ES-I3 (cell line): ENCODE measurements at regions not wholly inside any gene's neighbourhood (a gene's known extent, or its start where the extent isn't known, plus 50 kb on each side); places are given as distances from the start of the nearest gene placed in this dataset.

Source experiments
- H3K36me3 ChIP-seq: 2 replicates; pipeline ENCODE4 v1.6.1; 2013; ENCODE audit warnings: mild to moderate bottlenecking, low read length, control low read depth, moderate library complexity; ENCODE audit not compliant: insufficient read depth
- H3K4me1 ChIP-seq: 2 replicates; pipeline ENCODE4 v1.6.1; 2013; ENCODE audit warnings: mild to moderate bottlenecking, control low read depth, low read length; ENCODE audit not compliant: insufficient read depth
- H3K9ac ChIP-seq: 2 replicates; pipeline ENCODE4 v1.6.1; 2013; ENCODE audit warnings: low read depth, mild to moderate bottlenecking, low read length, moderate library complexity
- H3K9me3 ChIP-seq: 2 replicates; pipeline ENCODE4 v1.6.1; 2013; ENCODE audit warnings: mild to moderate bottlenecking, low read length, moderate library complexity; ENCODE audit not compliant: control insufficient read depth, insufficient read depth

GRCh38 chr13:33739254-33739653, 78.7 kb upstream of the RFC3 start:
- no peak overlapping the region for H3K9ac ChIP-seq

GRCh38 chr13:33740134-33740538, 77.8 kb upstream of the RFC3 start:
- no peaks in the 10 kb centered on the region for H3K9me3 ChIP-seq
- no peaks in the 10 kb centered on the region for H3K36me3 ChIP-seq
- no peak overlapping the region for H3K9ac ChIP-seq
- H3K4me1 ChIP-seq, result no peaks in the 10 kb centered on the region

More at GRCh38 chr13:33739254-33739653, 78.7 kb upstream of the RFC3 start:
- no peaks in the 10 kb centered on the region for H3K36me3 ChIP-seq
- H3K9me3 ChIP-seq, result no peaks in the 10 kb centered on the region
- H3K4me1 ChIP-seq, result no peaks in the 10 kb centered on the region

GRCh38 chr13:33742321-33742720, 75.6 kb upstream of the RFC3 start:
- Histone ChIP-seq H3K9me3 (no peaks in the 10 kb centered on the region), H3K4me1 (no peaks in the 10 kb centered on the region), H3K9ac (no peak overlapping the region), H3K36me3 (no peaks in the 10 kb centered on the region)

GRCh38 chr13:33743438-33744368, 74.2 kb upstream of the RFC3 start:
- Histone ChIP-seq H3K4me1 (no peaks in the 10 kb centered on the region), H3K36me3 (no peaks in the 10 kb centered on the region), H3K9me3 (no peaks in the 10 kb centered on the region), H3K9ac (no peak overlapping the region)

- H3K9ac ChIP-seq, result no peak overlapping the region
- H3K36me3 ChIP-seq, result no peaks in the 10 kb centered on the region
- no peaks in the 10 kb centered on the region for H3K4me1 ChIP-seq
- H3K9me3 ChIP-seq, result no peaks in the 10 kb centered on the region
Observed at GRCh38 chr13:33744589-33745369, 73.2 kb upstream of the RFC3 start.

- Histone ChIP-seq H3K36me3 (no peaks in the 10 kb centered on the region), H3K9me3 (no peaks in the 10 kb centered on the region), H3K4me1 (no peaks in the 10 kb centered on the region), H3K9ac (no peak overlapping the region)
Observed at GRCh38 chr13:33745370-33746324, 72.3 kb upstream of the RFC3 start.

GRCh38 chr13:33746867-33747266, 71.1 kb upstream of the RFC3 start:
- Histone ChIP-seq H3K4me1 (no peaks in the 10 kb centered on the region), H3K36me3 (no peaks in the 10 kb centered on the region), H3K9me3 (no peaks in the 10 kb centered on the region), H3K9ac (no peak overlapping the region)

- H3K36me3 ChIP-seq, result no peaks in the 10 kb centered on the region
- no peak overlapping the region for H3K9ac ChIP-seq
- no peaks in the 10 kb centered on the region for H3K9me3 ChIP-seq
- H3K4me1 ChIP-seq, result no peaks in the 10 kb centered on the region
Observed at GRCh38 chr13:33751151-33751550, 66.8 kb upstream of the RFC3 start.

GRCh38 chr13:33752094-33752493, 65.9 kb upstream of the RFC3 start:
- Histone ChIP-seq H3K36me3 (no peaks in the 10 kb centered on the region), H3K4me1 (no peaks in the 10 kb centered on the region), H3K9ac (no peak overlapping the region), H3K9me3 (no peaks in the 10 kb centered on the region)

GRCh38 chr13:33752597-33752996, 65.4 kb upstream of the RFC3 start:
- Histone ChIP-seq H3K36me3 (no peaks in the 10 kb centered on the region), H3K9ac (no peak overlapping the region), H3K9me3 (no peaks in the 10 kb centered on the region), H3K4me1 (no peaks in the 10 kb centered on the region)

GRCh38 chr13:33756929-33757328, 61.0 kb upstream of the RFC3 start:
- H3K4me1 ChIP-seq, result peaks cover 3% of the 10 kb centered on the region; the same call in 1 of the 2 replicates
- no peak overlapping the region for H3K9ac ChIP-seq
- H3K36me3 ChIP-seq, result no peaks in the 10 kb centered on the region
- H3K9me3 ChIP-seq, result no peaks in the 10 kb centered on the region

- Histone ChIP-seq H3K9ac (no peak overlapping the region), H3K4me1 (peaks cover 3% of the 10 kb centered on the region; the same call in 1 of the 2 replicates), H3K9me3 (no peaks in the 10 kb centered on the region), H3K36me3 (no peaks in the 10 kb centered on the region)
Observed at GRCh38 chr13:33757713-33758112, 60.2 kb upstream of the RFC3 start.

GRCh38 chr13:33758113-33758512, 59.8 kb upstream of the RFC3 start:
- H3K36me3 ChIP-seq, result no peaks in the 10 kb centered on the region
- H3K9ac ChIP-seq, result no peak overlapping the region
- peaks cover 3% of the 10 kb centered on the region; the same call in 1 of the 2 replicates for H3K4me1 ChIP-seq
- no peaks in the 10 kb centered on the region for H3K9me3 ChIP-seq

GRCh38 chr13:33761740-33762139, 56.2 kb upstream of the RFC3 start:
- no peak overlapping the region for H3K9ac ChIP-seq
- peaks cover 3% of the 10 kb centered on the region; the same call in 1 of the 2 replicates for H3K4me1 ChIP-seq
- no peaks in the 10 kb centered on the region for H3K36me3 ChIP-seq
- H3K9me3 ChIP-seq, result no peaks in the 10 kb centered on the region
